Calu3 (cell line): ENCODE measurements at regions not wholly inside any gene's neighbourhood (a gene's known extent, or its start where the extent isn't known, plus 50 kb on each side); places are given as distances from the start of the nearest gene placed in this dataset.
"Not testable (repeated sequence)": the region's sequence is repeated elsewhere in the genome, so short reads cannot be mapped to it uniquely, and the experiment has no call there.

ENCODE experiments used
- BruUV-seq: library from RNA; stranded (reverse); fragments of 400-500 nt; replicated peaks from 2 replicates; lab custom pipeline; 2021; lab: Mats Ljungman, UMichigan
- CTCF ChIA-PET: fragments of 300-600 bp; sonication (Branson Sonifier 250); formaldehyde crosslinking; loops from one replicate; lab custom pipeline; 2022; ENCODE audit warnings: antibody characterized with exemption; lab: Charles Lee
- DNase-seq: peaks from one replicate; pipeline ENCODE4 v3.0.0; 2022
- H3K27ac Mint-ChIP-seq: one replicate; pipeline ENCODE4 v1.8.0; 2022; ENCODE audit warnings: mixed read lengths; ENCODE audit not compliant: unreplicated experiment
- H3K27me3 Mint-ChIP-seq: one replicate; pipeline ENCODE4 v1.8.0; 2022; ENCODE audit warnings: mixed read lengths; ENCODE audit not compliant: unreplicated experiment
- H3K36me3 Mint-ChIP-seq: one replicate; pipeline ENCODE4 v1.8.0; 2022; ENCODE audit warnings: mild to moderate bottlenecking, moderate library complexity, mixed read lengths; ENCODE audit not compliant: insufficient read depth, unreplicated experiment
- H3K4me1 Mint-ChIP-seq: one replicate; pipeline ENCODE4 v1.8.0; 2022; ENCODE audit warnings: mild to moderate bottlenecking, low read depth, mixed read lengths; ENCODE audit not compliant: unreplicated experiment
- H3K4me3 Mint-ChIP-seq: one replicate; pipeline ENCODE4 v1.8.0; 2022; ENCODE audit warnings: mild to moderate bottlenecking, low read depth, moderate library complexity, mixed read lengths; ENCODE audit not compliant: unreplicated experiment
- H3K9me3 Mint-ChIP-seq: one replicate; pipeline ENCODE4 v1.8.0; 2022; ENCODE audit warnings: low read depth, mixed read lengths; ENCODE audit not compliant: unreplicated experiment
- intact Hi-C: fragments of 100-400 bp; cut with micrococcal nuclease; formaldehyde crosslinking; loops from one replicate; pipeline ENCODE4 v1.10.0; 2022; ENCODE audit not compliant: unreplicated experiment
- TF ChIP-seq, protein P1 (sequence below): fragments of 200-600 bp; IDR thresholded peaks from one replicate; pipeline ENCODE4 v1.8.0; 2022; ENCODE audit warnings: antibody characterized with exemption; ENCODE audit not compliant: unreplicated experiment

DNA sequence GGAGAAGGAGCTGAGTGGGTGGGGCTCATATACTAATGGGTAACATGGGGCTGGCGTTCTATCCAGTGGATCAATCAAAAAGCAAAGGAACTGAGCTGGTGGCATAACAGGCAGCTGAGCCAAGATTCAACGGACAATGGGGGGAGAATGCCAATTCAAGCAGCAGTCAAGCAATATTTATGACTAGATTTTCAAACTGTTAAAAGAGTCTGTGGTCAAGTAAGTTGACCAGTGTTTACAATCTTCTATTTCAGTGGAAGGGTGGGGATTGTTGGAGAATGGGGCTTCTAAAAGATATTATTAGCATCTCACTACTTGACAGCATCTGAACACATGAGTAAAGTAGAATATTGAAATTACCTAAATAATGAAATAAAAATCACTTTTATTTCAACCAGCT lies 64.9 kb upstream of the SCRG1 start:
- no TSS peak for BruUV-seq
- no peak overlapping the region for H3K4me3 Mint-ChIP-seq
- TF ChIP-seq, protein P1, sequence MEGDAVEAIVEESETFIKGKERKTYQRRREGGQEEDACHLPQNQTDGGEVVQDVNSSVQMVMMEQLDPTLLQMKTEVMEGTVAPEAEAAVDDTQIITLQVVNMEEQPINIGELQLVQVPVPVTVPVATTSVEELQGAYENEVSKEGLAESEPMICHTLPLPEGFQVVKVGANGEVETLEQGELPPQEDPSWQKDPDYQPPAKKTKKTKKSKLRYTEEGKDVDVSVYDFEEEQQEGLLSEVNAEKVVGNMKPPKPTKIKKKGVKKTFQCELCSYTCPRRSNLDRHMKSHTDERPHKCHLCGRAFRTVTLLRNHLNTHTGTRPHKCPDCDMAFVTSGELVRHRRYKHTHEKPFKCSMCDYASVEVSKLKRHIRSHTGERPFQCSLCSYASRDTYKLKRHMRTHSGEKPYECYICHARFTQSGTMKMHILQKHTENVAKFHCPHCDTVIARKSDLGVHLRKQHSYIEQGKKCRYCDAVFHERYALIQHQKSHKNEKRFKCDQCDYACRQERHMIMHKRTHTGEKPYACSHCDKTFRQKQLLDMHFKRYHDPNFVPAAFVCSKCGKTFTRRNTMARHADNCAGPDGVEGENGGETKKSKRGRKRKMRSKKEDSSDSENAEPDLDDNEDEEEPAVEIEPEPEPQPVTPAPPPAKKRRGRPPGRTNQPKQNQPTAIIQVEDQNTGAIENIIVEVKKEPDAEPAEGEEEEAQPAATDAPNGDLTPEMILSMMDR, result no peak

GRCh38 chr4:173461170-173461569 lies 62.3 kb upstream of the SCRG1 start:
- CTCF ChIA-PET, result no interaction called here
- TF ChIP-seq, protein P1, result no peak
- no TSS peak for BruUV-seq
- intact Hi-C loops, result no loop called here
- H3K4me1 Mint-ChIP-seq, result no peaks in the 10 kb centered on the region
- no peaks in the 10 kb centered on the region for H3K27me3 Mint-ChIP-seq
- no peaks in the 10 kb centered on the region for H3K9me3 Mint-ChIP-seq
- H3K4me3 Mint-ChIP-seq, result no peak overlapping the region
- no peak for DNase-seq
- H3K36me3 Mint-ChIP-seq, result no peaks in the 10 kb centered on the region
- H3K27ac Mint-ChIP-seq, result no peak overlapping the region

More for the DNA sequence above, 64.9 kb upstream of the SCRG1 start:
- no peak overlapping the region for H3K27ac Mint-ChIP-seq
- no peaks in the 10 kb centered on the region for H3K27me3 Mint-ChIP-seq
- no peaks in the 10 kb centered on the region for H3K9me3 Mint-ChIP-seq
- intact Hi-C loops, result no loop called here
- no peak for DNase-seq
- CTCF ChIA-PET, result no interaction called here
- H3K4me1 Mint-ChIP-seq, result no peaks in the 10 kb centered on the region
- H3K36me3 Mint-ChIP-seq, result no peaks in the 10 kb centered on the region

GRCh38 chr4:173459857-173460256 lies 60.9 kb upstream of the SCRG1 start:
- intact Hi-C loops, result no loop called here
- BruUV-seq, result no TSS peak
- Mint-ChIP-seq H3K9me3 (no peaks in the 10 kb centered on the region), H3K27me3 (no peaks in the 10 kb centered on the region), H3K4me1 (no peaks in the 10 kb centered on the region), H3K27ac (no peak overlapping the region), H3K4me3 (no peak overlapping the region), H3K36me3 (no peaks in the 10 kb centered on the region)
- DNase-seq, result no peak
- TF ChIP-seq, protein P1, result no peak
- CTCF ChIA-PET, result no interaction called here

GRCh38 chr4:173457893-173458292 lies 59.0 kb upstream of the SCRG1 start:
- no peaks in the 10 kb centered on the region for H3K9me3 Mint-ChIP-seq

DNA sequence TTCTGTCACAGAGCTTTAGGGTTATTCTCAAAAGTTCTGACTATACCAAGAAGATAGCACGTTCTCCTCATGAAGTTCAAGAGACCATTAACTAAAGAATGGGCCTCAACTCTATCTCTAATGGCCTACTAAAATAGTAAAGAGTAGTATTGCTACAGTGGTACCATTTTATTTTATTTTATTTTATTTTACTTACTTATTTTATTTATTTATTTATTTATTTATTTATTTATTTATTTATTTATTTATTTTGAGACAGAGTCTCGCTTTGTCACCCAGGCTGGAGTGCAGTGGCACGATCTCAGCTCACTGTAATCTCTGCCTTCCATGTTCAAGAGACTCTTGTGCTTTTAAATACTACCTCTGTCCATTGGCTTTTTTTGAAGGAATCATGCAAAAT lies 52.5 kb upstream of the SCRG1 start:
- CTCF ChIA-PET, H3K9me3 Mint-ChIP-seq, H3K36me3 Mint-ChIP-seq, H3K4me1 Mint-ChIP-seq, intact Hi-C loops, H3K27me3 Mint-ChIP-seq, H3K4me3 Mint-ChIP-seq, DNase-seq, H3K27ac Mint-ChIP-seq, BruUV-seq: not testable (repeated sequence)

More at GRCh38 chr4:173457893-173458292, 59.0 kb upstream of the SCRG1 start:
- TF ChIP-seq, protein P1, result no peak
- no peaks in the 10 kb centered on the region for H3K4me1 Mint-ChIP-seq
- no peak overlapping the region for H3K4me3 Mint-ChIP-seq
- DNase-seq, result no peak
- H3K27ac Mint-ChIP-seq, result no peak overlapping the region
- no TSS peak for BruUV-seq
- CTCF ChIA-PET, result no interaction called here
- no peaks in the 10 kb centered on the region for H3K27me3 Mint-ChIP-seq
- intact Hi-C loops, result no loop called here
- H3K36me3 Mint-ChIP-seq, result no peaks in the 10 kb centered on the region
